HG03064 (cell line): ENCODE measurements at regions not wholly inside any gene's neighbourhood (a gene's known extent, or its start where the extent isn't known, plus 50 kb on each side); places are given as distances from the start of the nearest gene placed in this dataset.
"Not testable (repeated sequence)": the region's sequence is repeated elsewhere in the genome, so short reads cannot be mapped to it uniquely, and the experiment has no call there.

Source experiments
- ATAC-seq: cut with Tn5 transposase; IDR thresholded peaks from one replicate; pipeline ENCODE4 v1.9.1; 2021; ENCODE audit warnings: low read depth; ENCODE audit not compliant: unreplicated experiment

DNA sequence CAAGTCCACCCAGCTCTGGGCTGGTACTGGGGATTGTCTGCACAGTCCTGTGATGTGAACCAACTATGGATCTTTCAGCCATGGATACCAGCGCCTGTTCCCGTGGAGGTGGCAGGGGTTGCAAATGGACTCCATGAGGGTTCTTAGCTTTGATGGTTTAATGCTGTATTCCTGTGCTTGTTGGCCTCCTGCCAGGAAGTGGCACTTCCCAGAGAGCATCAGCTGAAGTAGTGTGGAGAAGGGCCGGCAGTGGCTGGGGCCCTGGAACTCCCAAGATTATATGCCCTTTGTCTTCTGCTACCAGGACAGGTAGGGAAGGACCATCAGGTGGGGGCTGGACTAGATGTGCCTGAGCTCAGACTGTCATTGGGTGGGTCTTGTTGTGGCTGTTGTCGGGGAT is 1104.8 kb upstream of the COX7C start:
- no peak for ATAC-seq

DNA sequence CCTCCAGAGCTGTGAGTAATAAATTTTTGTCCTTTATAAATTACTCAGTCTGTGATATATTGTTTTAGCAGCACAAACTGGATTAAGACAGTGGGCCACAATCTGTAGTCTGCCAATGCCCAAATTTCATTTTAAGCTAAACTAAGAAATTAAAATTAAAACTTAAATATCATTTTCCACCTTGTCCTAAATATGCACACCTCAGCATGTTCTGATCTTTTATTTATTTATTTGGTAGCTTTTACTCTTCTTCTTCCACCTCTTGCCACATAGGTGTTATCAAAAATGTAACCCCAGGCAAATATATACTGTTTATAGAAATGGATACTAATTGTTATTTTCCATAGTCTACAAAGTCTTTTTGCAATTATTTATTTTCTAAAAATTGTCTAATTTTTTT is 1102.2 kb upstream of the COX7C start:
- ATAC-seq = no peak

DNA sequence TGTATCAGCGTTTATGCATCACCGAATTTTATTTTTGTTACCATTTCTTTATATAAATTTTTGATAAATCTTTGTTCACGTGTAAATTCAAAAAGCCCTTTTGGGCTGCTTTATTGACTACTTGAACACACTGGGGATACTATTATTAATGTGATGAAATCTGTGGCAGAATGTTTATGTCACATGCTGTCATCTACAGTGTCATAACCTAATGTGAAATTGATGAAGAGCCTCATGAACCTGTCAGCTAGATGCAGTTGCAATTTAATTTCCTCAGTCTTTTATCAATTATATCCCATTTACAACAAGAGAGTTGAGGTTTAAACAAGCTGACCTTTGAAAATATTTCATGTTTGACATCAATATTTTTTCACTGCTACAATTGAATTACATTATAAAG is 1100.4 kb upstream of the COX7C start:
- ATAC-seq = no peak

DNA sequence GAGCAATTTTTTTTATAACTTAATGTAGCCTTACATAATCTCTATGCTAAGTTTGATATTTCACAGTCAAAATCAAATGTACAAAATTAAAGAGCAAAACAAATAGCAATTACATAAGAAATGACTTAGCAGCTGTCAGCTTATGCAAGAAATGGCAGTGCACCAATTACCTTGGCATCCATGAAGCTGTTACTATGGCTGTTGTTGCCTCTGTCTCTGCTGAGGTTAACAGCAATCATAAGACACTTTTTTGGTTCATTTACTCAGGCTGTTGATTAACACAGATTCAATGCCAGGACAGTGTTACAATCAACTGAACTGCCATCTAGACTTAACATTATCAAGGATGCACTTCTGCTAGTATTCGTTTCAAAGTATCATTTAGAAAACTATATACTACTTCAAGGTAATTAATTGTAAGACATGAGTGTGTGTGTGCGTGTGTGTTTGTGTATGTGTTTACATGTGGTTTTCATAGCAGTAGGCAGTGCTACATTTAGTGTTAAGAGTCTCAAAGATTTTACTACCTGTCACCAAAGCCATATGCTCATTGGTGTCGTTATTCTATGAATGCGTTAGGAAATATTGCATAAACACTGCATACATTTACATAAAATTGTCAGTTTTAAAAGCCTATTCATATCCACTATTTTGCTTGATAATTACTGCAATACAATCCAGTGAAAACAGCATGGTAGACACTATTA is 1084.2 kb upstream of the COX7C start:
- no peak for ATAC-seq

DNA sequence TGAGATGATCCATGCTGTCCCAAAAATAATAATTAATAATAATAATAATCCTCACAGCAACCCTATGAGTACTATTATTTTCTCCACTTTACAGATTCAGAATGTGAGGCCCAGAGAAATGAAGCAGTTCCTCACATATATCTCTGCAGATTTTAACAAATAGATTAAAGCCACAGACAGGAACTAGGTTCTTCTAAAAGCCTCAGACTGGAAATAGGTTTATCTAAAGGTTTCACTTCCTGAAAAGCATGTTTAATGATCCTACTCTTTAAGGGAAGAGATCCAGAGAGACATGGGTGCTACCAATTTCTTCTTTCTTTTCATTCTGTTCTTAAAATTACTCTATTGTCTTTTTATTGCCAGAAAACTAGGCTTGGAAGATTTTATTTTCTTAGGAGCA is 1079.4 kb upstream of the COX7C start:
- no peak for ATAC-seq

DNA sequence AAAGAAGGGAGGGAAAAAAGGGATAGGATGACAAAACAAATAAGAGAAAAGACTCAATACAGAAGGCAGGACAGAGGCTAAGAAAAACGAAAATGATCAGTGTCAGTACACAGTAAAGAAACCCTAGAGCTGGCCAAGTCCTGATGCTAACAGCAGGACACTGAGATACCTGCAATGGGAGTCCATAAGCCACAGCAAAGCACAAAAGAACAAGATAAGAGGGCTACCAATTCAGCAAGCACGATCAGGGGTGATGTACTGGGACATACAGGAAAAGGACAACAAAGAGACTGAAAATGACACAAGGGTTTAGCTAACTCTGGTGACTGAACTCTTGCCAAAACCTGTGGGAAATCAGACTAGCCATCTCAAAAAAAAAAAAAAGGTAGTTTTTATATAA is 1072.6 kb upstream of the COX7C start:
- ATAC-seq = no peak

DNA sequence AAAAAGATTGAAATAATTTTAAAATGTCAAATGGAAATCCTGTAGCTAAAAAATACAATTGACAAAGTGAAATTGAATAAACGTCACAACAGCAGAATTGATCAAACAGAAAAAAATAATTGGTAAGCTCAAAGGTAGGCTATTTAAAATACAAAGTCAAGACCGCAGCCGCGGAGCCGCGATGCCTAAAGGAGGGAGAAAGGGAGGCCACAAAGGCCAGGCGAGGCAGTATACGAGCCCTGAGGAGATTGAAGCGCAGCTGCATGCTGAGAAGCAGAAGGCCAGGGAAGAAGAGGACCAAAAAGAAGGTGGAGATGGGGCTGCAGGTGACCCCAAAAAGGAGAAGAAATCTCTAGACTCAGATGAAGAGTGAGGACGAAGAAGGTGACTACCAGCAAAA is 1068.5 kb upstream of the COX7C start:
- ATAC-seq = no peak

DNA sequence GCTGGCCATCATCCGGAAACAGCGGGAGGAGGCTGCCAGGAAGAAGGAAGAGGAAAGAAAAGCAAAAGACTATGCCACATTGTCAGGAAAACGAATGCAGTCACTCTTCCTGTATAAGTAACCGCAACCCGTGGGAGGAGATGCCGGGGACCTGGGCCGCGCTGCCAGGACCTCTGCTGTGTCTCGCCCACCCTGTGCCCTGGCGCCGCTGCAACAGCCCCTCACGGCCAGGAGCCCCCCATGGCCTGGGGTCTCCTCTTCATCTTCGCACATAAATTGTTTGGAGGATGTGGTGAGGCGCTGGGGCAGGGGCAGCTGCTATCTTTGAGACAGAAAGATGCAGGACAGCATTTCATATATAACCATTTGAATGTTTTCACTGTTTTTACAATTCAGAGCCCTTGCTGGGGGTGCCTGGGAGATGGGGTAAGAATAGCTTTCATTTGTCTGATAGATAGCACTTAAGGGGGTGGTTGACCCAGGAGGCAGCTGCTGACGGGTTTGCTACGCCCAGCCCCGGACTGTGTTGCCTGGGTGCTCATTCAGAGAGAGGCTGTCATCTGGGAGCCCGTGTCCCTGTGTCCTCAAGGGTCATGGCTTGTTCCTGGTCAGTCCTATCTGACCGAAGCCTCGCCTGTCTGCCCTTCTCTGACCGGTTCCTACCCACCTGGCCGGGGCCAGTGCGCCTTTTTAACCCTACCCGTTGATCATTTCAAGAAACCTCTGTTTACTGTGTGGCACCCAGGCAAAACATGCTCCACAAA is 1067.7 kb upstream of the COX7C start:
- ATAC-seq = no peak

DNA sequence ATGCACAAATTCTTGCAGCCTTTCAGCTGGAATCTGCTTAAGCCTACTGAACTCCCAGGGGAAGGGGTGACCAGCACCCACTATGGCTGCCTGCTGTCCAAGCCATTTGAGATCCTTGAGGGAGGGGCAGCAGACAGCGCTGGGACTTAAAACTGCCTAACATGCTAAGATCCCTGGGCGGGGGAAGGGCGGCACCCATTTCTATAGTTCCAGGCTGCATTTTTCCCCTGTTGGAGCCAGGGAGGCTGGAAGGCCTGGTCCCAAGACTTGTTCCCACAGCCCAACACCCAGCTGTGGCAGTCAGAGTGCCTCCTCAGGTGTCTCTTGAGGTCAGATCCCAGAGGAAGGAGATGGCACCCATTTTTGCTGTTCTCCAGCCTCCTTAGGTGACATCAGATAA is 1061.3 kb upstream of the COX7C start:
- ATAC-seq = no peak

DNA sequence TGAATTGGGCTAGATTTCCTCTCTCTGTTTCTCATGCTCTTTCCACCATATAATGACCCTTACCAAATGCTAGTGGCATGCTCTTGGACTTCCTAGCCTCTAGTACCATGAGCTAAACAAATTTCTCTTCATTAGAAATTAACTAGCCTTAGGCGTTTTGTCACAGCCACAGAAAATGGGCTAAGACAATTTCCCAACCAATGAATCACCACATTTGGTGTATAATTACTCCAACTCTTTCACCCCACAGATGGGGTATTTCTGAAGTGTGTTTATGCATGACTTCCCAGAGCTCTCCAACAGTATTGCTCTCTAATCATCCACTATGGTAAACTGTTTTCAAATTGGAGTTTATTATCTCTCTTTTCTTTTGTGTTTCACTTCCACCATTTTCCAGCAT is 1041.1 kb upstream of the COX7C start:
- ATAC-seq = no peak

DNA sequence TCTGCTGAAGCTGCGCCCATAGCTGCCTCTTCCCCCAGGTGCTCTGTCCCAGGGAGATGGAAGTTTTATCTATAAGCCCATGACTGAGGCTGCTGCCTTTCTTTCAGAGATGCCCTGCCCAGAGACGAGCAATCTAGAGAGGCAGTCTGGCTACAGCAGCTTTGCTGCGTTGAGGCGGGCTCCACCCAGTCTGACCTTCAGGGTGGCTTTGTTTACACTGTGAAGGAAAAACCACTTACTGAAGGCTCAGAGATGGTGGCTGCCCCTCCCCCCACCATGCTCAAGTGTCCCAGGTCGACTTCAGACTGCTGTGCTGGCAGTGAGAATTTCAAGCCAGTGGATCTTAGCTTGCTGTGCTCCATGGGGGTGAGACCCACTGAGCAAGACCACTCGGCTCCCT is 1029.9 kb upstream of the COX7C start:
- ATAC-seq = not testable (repeated sequence)

DNA sequence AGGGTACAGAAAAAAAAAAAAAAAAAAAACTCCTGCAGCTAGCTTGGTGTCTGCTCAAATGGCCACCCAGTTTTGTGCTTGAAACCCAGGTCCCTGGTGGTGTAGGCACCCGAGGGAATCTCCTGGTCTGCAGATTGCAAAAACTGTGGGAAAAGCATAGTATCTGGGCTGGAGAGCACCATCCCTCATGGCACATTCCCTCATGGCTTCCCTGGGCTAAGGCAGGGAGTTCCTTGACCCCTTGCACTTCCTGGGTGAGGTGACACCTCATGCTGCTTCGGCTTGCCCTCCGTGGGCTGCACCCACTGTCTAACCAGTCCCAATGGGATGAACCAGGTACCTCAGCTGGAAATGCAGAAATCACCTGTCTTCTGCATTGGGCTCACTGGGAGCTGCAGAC is 1029.5 kb upstream of the COX7C start:
- ATAC-seq = not testable (repeated sequence)

DNA sequence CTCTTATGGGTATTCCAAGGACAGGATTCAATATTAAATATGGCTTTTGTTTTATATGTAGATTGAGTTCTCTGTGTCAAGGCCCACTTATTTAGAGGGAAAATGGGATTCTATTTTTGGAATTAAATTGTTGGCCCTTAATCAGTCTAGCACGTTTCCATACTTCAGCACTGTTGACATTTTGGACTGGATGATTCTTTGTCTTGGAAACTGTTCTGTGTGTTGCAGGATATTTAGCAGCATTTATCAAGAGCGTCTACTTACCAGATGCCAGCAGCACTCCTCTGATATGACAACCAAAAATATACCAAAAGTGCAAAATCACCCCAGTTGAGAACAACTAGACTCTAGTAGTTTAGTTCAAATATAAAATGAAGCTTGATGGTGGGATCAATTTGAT is 1027.0 kb upstream of the COX7C start:
- ATAC-seq = no peak

DNA sequence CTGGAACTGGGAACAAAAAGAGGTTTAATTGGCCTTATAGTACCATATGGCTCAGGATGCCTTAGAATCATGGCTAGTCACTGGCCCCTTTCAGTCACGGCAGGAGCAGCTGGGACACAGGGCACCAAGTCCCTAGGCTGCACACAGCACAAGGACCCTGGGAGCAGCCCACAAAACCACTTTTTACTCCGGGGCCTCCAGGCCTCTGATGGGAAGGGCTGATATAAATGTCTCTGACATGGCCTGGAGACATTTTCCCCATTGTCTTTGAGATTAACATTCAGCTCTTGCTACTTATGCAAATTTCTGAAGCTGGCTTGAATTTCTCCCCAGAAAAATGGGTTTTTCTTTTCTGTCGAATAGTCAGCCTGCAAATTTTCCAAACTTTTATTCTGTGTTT is 1026.4 kb upstream of the COX7C start:
- no peak for ATAC-seq

DNA sequence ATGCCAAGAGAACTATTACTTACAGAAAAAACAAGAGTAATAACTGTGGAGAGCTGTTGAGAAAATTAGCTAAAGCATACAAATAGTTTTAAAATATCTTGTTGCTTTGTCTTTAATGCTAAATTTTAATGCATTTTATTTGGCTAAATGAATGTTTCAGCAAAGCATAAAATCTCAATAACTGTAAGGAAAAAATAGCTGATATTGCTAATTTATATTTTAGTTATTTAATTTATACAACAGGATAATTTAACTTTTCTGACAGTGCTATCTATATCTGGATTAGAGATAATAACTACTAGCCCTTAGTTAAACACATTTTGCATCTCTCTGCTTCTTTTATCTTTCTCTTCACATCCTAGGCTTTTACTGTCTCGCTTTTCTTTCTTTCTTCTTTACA is 1014.9 kb upstream of the COX7C start:
- no peak for ATAC-seq

DNA sequence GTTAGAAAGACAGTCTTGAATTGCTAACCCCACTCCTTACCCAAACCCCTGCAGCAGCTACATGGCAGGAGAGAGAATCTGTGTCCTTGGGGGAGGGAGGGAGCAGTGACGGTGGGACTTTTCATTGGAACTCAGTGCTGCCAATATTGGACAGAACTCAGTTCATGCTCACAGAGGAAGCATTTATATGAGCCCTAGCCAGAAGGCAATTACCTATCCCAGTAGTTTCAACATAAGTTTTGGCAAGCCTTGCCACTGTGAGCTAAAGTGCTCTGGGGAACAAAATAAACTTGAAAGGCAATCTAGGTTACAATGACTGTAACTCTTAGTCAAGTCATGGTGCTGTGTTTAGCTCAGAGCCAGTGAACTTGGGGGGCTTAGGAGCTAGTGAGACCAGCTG is 1013.4 kb upstream of the COX7C start:
- no peak for ATAC-seq

DNA sequence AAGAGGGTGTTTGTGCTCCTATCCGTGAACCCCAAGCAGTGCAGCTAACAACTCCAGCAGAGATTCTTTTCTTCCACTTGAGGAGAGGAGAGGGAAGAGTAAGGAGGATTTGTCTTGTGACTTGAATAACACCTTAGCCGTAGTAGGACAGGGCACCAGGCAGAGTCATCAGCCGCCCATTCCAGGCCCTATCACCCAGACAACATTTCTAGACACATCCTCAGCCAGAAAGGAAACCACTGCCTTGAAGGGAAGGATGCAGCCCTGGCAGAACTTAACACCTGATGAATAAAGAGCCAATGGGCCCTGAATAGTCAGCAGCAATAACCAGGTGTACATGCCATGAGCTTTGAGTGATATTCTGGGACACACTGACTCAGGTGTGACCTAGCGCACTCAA is 1013.0 kb upstream of the COX7C start:
- ATAC-seq = no peak

DNA sequence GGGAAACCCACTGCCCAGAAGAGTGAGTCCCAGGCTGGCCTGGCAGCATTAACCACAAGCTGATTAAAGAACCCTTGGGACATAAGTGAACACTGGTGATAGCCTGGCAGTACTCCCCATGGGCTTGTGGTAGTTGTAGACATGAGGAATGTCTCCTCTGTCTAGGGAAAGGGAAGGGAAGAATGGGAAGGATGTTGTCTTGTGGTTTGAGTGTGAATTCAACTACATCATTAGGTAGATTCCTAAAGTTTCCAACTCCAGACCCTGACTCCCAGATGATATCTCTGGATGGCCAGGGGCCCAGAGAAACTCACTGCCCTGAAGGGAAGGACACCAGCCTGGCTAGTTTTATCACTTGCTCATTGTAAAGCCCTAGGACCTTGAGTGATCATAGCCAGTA is 1012.4 kb upstream of the COX7C start:
- ATAC-seq = no peak

DNA sequence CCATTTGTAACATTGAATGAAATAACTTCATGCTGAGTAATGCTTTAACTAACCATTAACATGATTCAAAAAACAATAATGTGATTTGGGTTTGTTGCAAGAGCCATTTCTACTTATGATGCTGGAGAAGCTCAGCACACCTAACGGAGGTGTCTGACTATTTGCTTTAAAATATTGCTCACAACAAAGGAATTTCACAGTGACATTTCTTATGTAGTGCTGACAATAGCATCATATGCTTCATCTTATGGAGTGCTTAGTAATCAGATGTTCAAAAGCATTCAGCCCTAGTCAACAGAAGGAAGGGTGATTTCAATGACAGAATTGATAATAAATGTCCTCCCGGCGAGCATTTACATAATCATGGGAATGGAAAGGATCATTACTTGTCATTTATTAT is 1003.3 kb upstream of the COX7C start:
- ATAC-seq = no peak

DNA sequence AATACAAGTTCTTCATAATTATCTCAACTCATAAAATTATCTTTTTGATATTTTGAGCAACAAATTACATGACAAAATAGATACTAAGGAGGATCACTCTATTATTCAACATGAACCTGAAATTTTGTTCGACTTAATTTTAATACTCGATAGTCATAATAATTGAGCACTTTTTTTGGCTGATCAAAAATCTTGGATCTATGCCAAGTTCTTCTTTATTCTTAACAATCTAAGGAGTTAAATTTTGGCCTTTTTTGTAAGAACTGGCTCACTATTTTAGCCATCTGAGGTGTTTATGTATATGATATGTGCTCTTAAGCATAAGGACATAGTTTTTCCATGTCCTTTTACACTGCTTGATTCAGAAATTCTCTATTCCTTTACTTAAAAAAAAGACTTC is 996.1 kb upstream of the COX7C start:
- no peak for ATAC-seq

DNA sequence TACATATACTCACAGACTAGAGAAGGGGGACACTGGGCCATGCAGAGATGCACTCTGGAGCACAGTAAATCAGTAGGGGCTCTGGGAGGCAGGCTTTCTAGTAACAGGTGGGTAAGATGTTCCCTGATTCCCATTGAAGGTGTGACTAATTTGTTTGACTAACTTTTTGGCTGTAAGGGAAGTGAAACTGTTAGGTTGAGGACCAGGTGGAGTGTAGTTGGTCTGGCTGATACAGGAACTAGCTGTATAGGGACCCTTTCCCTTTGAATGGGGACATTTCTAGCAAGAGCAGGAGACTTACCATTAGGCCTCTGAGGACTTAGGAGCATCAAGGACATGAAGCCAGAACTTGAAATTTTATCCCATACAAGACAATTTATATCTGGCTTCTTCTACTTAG is 989.6 kb upstream of the COX7C start:
- ATAC-seq = no peak

DNA sequence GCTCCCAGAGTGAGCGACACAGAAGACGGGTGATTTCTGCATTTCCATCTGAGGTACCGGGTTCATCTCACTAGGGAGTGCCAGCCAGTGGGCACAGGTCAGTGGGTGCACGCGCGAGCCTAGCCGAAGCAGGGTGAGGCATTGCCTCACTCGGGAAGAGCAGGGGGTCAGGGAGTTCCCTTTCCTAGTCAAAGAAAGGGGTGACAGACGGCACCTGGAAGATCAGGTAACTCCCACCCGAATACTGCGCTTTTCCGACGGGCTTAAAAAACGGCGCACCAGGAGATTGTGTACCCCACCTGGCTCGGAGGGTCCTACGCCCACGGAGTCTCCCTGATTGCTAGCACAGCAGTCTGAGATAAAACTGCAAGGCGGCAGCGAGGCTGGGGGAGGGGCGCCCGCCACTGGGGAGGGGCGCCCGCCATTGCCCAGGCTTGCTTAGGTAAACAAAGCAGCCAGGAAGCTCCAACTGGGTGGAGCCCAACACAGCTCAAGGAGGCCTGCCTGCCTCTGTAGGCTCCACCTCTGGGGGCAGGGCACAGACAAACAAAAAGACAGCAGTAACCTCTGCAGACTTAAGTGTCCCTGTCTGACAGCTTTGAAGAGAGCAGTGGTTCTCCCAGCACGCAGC is 979.1 kb upstream of the COX7C start:
- not testable (repeated sequence) for ATAC-seq
